Tibial nerve (tissue), 4 donors: ENCODE measurements at regions not wholly inside any gene's neighbourhood (a gene's known extent, or its start where the extent isn't known, plus 50 kb on each side); places are given as distances from the start of the nearest gene placed in this dataset.

Source experiments
- DNase-seq, 2 donors: peaks; one replicate each; pipeline ENCODE4 v3.0.0-alpha.2; 2019; ENCODE audit warnings: low spot score in 2 of 2
- H3K27ac ChIP-seq, 4 donors: fragments of 200-600 bp; sonication (generic) in 3 of 4; one replicate each; pipeline ENCODE4 v1.5.1; 2017 to 2019; ENCODE audit warnings: mild to moderate bottlenecking in 1 of 4
- H3K27me3 ChIP-seq, 2 donors: fragments of 200-600 bp; sonication (generic) in 1 of 2; one replicate each; pipeline versions ENCODE4 v1.5.1 to v1.6.0; 2017 to 2019
- H3K36me3 ChIP-seq, 3 donors: fragments of 200-600 bp; sonication (generic); one replicate each; pipeline ENCODE4 v1.5.1; 2018 to 2019
- H3K4me1 ChIP-seq, 4 donors: fragments of 200-600 bp; sonication (generic) in 3 of 4; one replicate each; pipeline ENCODE4 v1.5.1; 2017 to 2019
- H3K4me3 ChIP-seq, 4 donors: fragments of 200-600 bp; sonication (generic) in 3 of 4; one replicate each; pipeline ENCODE4 v1.5.1; 2017 to 2019; ENCODE audit warnings: mild to moderate bottlenecking in 1 of 4, moderate library complexity in 1 of 4
- H3K9me3 ChIP-seq, 4 donors: fragments of 200-600 bp; sonication (generic) in 3 of 4; one replicate each; pipeline ENCODE4 v1.5.1; 2017 to 2019
- EP300 ChIP-seq, 2 donors: sonication (generic); formaldehyde crosslinking; IDR thresholded peaks; one replicate each; pipeline ENCODE4 v1.6.1; 2017; ENCODE audit warnings: antibody characterized with exemption in 2 of 2, mild to moderate bottlenecking in 1 of 2
- POLR2A ChIP-seq, 2 donors: fragments of 450-650 bp; IDR thresholded peaks; one replicate each; pipeline ENCODE4 v1.6.1; 2017; ENCODE audit warnings: antibody characterized with exemption in 2 of 2, mild to moderate bottlenecking in 2 of 2, moderate library complexity in 2 of 2
- WGBS, 2 donors: methylation state at CpG; one replicate each; pipeline ENCODE4 v1.1.5; 2018; 5-methylcytosine and 5-hydroxymethylcytosine counted together
- TF ChIP-seq, protein P1 (sequence below), 5 experiments: fragments of 200-600 bp in 3 of 5; fragments of 450-650 bp in 2 of 5; sonication (generic) in 3 of 5; IDR thresholded peaks; one replicate each; pipeline ENCODE4 v1.5.1; 2016 to 2019; ENCODE audit warnings: antibody characterized with exemption in 5 of 5, mild to moderate bottlenecking in 3 of 5, moderate library complexity in 2 of 5

GRCh38 chr7:85535974-85536729 is 349.3 kb upstream of the SEMA3D start:
- H3K4me3 ChIP-seq = no peak overlapping the region
- no peak overlapping the region for H3K27ac ChIP-seq
- peaks cover 0 to 9% (median 0%) of the 10 kb centered on the region in 4 donors for H3K9me3 ChIP-seq
- no peaks in the 10 kb centered on the region for H3K36me3 ChIP-seq
- TF ChIP-seq POLR2A (IDR thresholded peaks at IDR 0.05) = no peak
- no peak for TF ChIP-seq EP300 (IDR thresholded peaks at IDR 0.05)
- TF ChIP-seq, protein P1, sequence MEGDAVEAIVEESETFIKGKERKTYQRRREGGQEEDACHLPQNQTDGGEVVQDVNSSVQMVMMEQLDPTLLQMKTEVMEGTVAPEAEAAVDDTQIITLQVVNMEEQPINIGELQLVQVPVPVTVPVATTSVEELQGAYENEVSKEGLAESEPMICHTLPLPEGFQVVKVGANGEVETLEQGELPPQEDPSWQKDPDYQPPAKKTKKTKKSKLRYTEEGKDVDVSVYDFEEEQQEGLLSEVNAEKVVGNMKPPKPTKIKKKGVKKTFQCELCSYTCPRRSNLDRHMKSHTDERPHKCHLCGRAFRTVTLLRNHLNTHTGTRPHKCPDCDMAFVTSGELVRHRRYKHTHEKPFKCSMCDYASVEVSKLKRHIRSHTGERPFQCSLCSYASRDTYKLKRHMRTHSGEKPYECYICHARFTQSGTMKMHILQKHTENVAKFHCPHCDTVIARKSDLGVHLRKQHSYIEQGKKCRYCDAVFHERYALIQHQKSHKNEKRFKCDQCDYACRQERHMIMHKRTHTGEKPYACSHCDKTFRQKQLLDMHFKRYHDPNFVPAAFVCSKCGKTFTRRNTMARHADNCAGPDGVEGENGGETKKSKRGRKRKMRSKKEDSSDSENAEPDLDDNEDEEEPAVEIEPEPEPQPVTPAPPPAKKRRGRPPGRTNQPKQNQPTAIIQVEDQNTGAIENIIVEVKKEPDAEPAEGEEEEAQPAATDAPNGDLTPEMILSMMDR (IDR thresholded peaks at IDR 0.05) = no peak
- no peaks in the 10 kb centered on the region for H3K4me1 ChIP-seq
- WGBS, 2 donors = 80 to 86% methylated on average over 3 of the region's 3 CpGs
- no peak for DNase-seq
- no peaks in the 10 kb centered on the region for H3K27me3 ChIP-seq

DNA sequence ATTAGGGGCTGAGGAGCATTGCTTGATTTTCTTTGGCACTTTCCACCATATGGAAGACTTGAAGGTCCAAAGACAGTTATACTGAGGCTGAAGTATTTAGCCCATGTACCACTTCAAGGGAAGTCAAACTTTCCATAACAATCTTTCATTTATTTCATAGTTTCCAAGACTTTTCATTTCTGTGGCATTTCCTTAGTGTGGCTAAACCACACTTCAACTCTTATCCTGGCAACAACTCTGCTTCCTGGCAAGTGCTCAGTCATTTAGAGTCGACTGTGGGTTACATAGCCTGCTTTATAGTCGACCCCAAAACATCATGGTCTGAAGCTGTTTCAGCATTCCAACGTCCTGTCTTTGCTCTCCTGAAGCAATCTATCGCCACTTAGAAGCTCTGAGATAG is 343.0 kb upstream of the SEMA3D start:
- 23 to 29% methylated on average over 4 of the region's 4 CpGs for WGBS, 2 donors
- TF ChIP-seq, protein P1 (IDR thresholded peaks at IDR 0.05) = no peak
- TF ChIP-seq POLR2A (IDR thresholded peaks at IDR 0.05) (no peak), EP300 (IDR thresholded peaks at IDR 0.05) (no peak)
- Histone ChIP-seq H3K4me3 (no peak overlapping the region), H3K9me3 (no peaks in the 10 kb centered on the region), H3K4me1 (peaks cover 0 to 7% (median 0%) of the 10 kb centered on the region in 4 donors), H3K36me3 (no peaks in the 10 kb centered on the region), H3K27ac (no peak overlapping the region), H3K27me3 (no peaks in the 10 kb centered on the region)
- DNase-seq = no peak

- H3K27ac ChIP-seq = no peak overlapping the region
- H3K27me3 ChIP-seq = no peaks in the 10 kb centered on the region
- DNase-seq = no peak
- no peak overlapping the region for H3K4me3 ChIP-seq
- peaks cover 0 to 7% (median 0%) of the 10 kb centered on the region in 4 donors for H3K4me1 ChIP-seq
- H3K9me3 ChIP-seq = no peaks in the 10 kb centered on the region
- TF ChIP-seq, protein P1 (IDR thresholded peaks at IDR 0.05) = no peak
- no peak for TF ChIP-seq POLR2A (IDR thresholded peaks at IDR 0.05)
- TF ChIP-seq EP300 (IDR thresholded peaks at IDR 0.05) = no peak
- no peaks in the 10 kb centered on the region for H3K36me3 ChIP-seq
- 34 to 45% methylated on average over 3 of the region's 3 CpGs for WGBS, 2 donors
Measured at GRCh38 chr7:85529201-85529600, 342.3 kb upstream of the SEMA3D start.

- TF ChIP-seq, protein P1 (IDR thresholded peaks at IDR 0.05) = no peak
- no peak for TF ChIP-seq EP300 (IDR thresholded peaks at IDR 0.05)
- no peak for TF ChIP-seq POLR2A (IDR thresholded peaks at IDR 0.05)
Measured at GRCh38 chr7:85528581-85528980, 341.7 kb upstream of the SEMA3D start.

GRCh38 chr7:85525676-85526075 is 338.8 kb upstream of the SEMA3D start:
- no peak for DNase-seq
- no peak overlapping the region for H3K27ac ChIP-seq
- H3K4me1 ChIP-seq = peaks cover 0 to 10% (median 0%) of the 10 kb centered on the region in 4 donors
- no peak overlapping the region for H3K4me3 ChIP-seq
- H3K36me3 ChIP-seq = no peaks in the 10 kb centered on the region
- TF ChIP-seq POLR2A (IDR thresholded peaks at IDR 0.05) = no peak
- TF ChIP-seq EP300 (IDR thresholded peaks at IDR 0.05) = no peak
- TF ChIP-seq, protein P1 (IDR thresholded peaks at IDR 0.05) = no peak
- H3K27me3 ChIP-seq = no peaks in the 10 kb centered on the region
- H3K9me3 ChIP-seq = no peaks in the 10 kb centered on the region

More at GRCh38 chr7:85528581-85528980, 341.7 kb upstream of the SEMA3D start:
- WGBS, 2 donors = 85 to 86% methylated on average over 2 of the region's 2 CpGs
- Histone ChIP-seq H3K4me3 (no peak overlapping the region), H3K9me3 (no peaks in the 10 kb centered on the region), H3K27me3 (no peaks in the 10 kb centered on the region), H3K4me1 (peaks cover 0 to 7% (median 0%) of the 10 kb centered on the region in 4 donors), H3K36me3 (no peaks in the 10 kb centered on the region), H3K27ac (no peak overlapping the region)
- no peak for DNase-seq
